ENCODE measurements at regions not wholly inside any gene's neighbourhood (a gene's known extent, or its start where the extent isn't known, plus 50 kb on each side); places are given as distances from the start of the nearest gene placed in this dataset.

DNA sequence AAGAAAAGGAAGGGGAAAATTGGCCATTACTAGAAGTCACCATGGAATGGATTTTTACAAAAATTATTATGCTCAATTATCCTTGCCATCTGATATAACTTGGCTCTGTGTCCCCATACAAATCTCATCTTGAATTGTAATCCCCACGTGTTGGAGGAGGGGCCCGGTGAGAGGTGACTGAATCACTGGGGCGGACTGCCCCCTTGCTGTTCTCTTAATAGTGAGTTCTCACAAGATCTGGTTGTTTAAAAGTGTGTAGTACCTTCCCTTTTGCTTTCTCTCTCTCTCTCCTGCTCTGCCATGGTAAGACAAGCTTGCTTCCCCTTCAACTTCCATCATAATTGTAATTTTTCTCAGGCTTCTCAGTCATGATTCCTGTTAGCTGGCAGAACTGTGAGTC is 1023.6 kb downstream of the XPNPEP1 start:
- DNase-seq (ENCODE audit: extremely low spot score): no peak
- CTCF ChIA-PET: no interaction called here
- POLR2A ChIA-PET: no interaction called here
- TF ChIP-seq ARNT (IDR thresholded peaks at IDR 0.05): no peak
- no peak for TF ChIP-seq SP1 (IDR thresholded peaks at IDR 0.05)
- no peak for TF ChIP-seq ZNF384 (IDR thresholded peaks at IDR 0.05)
- TF ChIP-seq ELF4 (IDR thresholded peaks at IDR 0.05): no peak
- TF ChIP-seq, protein P1, sequence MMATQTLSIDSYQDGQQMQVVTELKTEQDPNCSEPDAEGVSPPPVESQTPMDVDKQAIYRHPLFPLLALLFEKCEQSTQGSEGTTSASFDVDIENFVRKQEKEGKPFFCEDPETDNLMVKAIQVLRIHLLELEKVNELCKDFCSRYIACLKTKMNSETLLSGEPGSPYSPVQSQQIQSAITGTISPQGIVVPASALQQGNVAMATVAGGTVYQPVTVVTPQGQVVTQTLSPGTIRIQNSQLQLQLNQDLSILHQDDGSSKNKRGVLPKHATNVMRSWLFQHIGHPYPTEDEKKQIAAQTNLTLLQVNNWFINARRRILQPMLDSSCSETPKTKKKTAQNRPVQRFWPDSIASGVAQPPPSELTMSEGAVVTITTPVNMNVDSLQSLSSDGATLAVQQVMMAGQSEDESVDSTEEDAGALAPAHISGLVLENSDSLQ (IDR thresholded peaks at IDR 0.05): no peak
- TF ChIP-seq L3MBTL2 (conservative IDR thresholded peaks at IDR 0.05): no peak
- no peak for TF ChIP-seq SUZ12 (IDR thresholded peaks at IDR 0.05)
- TF ChIP-seq HDGF (IDR thresholded peaks at IDR 0.05; ENCODE audit: borderline replicate concordance): no peak
- TF ChIP-seq FOXK2 (IDR thresholded peaks at IDR 0.05): no peak
- TF ChIP-seq TARDBP (IDR thresholded peaks at IDR 0.05): no peak
- no peak for TF ChIP-seq FOXA1 (IDR thresholded peaks at IDR 0.05)
- no peak for TF ChIP-seq FOXM1 (IDR thresholded peaks at IDR 0.05; ENCODE audit: borderline replicate concordance)
- no peak for TF ChIP-seq CTBP1 (IDR thresholded peaks at IDR 0.05; ENCODE audit: borderline replicate concordance)
- no peak for TF ChIP-seq BHLHE40 (IDR thresholded peaks at IDR 0.05; ENCODE audit: borderline replicate concordance)
- no peak for TF ChIP-seq NFRKB (IDR thresholded peaks at IDR 0.05)
- TF ChIP-seq LEF1 (IDR thresholded peaks at IDR 0.05; ENCODE audit: borderline replicate concordance): no peak

DNA sequence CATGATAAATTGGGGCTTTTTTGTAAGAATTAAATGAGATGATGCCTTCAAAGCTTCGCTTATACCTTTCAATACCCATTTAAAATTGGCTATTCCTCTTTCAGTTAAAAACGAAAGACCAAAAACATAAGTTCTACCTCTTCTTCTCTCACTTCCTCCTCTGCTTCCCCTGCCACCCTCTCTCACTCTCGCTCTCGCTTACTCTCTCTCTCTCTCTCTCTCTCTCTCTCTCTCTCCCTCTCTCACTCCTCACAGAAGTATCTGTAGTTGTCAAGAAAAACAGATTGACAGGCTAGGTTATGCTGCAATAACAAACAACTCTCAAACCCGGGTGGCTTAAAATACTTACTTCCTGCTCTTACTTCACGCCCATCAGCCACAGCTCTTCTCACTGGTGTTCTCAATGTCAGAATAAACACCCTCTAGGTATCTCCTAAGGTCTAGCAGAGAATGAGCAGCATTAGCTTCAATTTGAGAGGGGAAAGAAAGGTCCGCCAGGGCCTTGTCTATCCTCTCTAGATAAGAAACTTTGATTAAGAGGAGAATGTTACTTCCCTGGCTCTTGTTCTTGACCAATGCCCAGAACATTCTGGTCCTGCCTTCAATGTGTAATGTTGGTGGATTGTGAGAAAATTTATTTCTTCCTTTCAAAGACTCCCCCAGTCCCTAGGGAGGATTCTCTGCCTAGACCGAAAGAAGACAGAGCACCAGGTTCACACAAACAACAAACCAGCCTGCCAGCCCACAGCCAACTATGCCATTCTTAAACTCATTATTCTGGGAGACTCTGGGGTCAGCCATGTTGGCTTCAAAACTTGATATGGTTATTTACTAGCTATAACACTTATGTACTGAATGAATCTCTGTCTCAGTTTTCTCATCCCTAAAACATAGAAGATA is 1028.7 kb downstream of the XPNPEP1 start:
- no peak for DNase-seq (ENCODE audit: extremely low spot score)
- no peak for TF ChIP-seq CTBP1 (IDR thresholded peaks at IDR 0.05; ENCODE audit: borderline replicate concordance)
- no peak for TF ChIP-seq HDGF (IDR thresholded peaks at IDR 0.05; ENCODE audit: borderline replicate concordance)
- TF ChIP-seq TARDBP (IDR thresholded peaks at IDR 0.05): no peak
- no peak for TF ChIP-seq SUZ12 (IDR thresholded peaks at IDR 0.05)
- no peak for TF ChIP-seq ARNT (IDR thresholded peaks at IDR 0.05)
- TF ChIP-seq LEF1 (IDR thresholded peaks at IDR 0.05; ENCODE audit: borderline replicate concordance): no peak
- TF ChIP-seq, protein P1 (IDR thresholded peaks at IDR 0.05): no peak
- no peak for TF ChIP-seq FOXK2 (IDR thresholded peaks at IDR 0.05)
- no peak for TF ChIP-seq ZNF384 (IDR thresholded peaks at IDR 0.05)
- no peak for TF ChIP-seq NFRKB (IDR thresholded peaks at IDR 0.05)
- no peak for TF ChIP-seq BHLHE40 (IDR thresholded peaks at IDR 0.05; ENCODE audit: borderline replicate concordance)
- TF ChIP-seq FOXA1 (IDR thresholded peaks at IDR 0.05): no peak
- ChIA-PET CTCF (interaction anchor here (0.7 kb wide), 1 partner anchor 14 kb away, joined by 5 read pairs; no protein-coding TSS in a partner anchor), POLR2A (no interaction called here)

DNA sequence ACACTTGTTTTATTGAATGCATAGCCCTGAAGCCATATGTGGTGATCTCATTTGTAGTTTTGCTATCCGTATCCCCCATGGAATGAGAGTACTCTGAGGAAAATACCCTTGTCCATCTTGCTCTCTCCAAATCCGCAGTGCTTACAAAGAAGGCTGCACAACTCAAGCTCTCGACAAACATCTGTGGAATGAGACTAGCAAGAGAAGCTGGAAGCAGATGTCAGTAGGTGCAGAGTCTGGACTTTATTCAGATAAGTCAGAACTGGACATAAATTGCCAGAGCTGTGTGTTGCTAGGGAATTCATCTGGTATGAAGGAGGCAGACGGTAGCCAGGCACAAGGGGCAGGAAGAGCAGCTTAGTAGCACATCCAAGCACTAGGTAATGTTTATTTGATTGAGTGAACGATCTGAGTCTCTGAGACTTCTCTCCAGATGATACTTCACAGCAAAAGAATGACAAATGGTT is 1046.2 kb downstream of the XPNPEP1 start:
- TF ChIP-seq FOXM1 (IDR thresholded peaks at IDR 0.05; ENCODE audit: borderline replicate concordance) (no peak), SUZ12 (IDR thresholded peaks at IDR 0.05) (no peak), FOXA1 (IDR thresholded peaks at IDR 0.05) (no peak)
- DNase-seq (ENCODE audit: extremely low spot score): no peak
- POLR2A ChIA-PET: no interaction called here
- CTCF ChIA-PET: no interaction called here

DNA sequence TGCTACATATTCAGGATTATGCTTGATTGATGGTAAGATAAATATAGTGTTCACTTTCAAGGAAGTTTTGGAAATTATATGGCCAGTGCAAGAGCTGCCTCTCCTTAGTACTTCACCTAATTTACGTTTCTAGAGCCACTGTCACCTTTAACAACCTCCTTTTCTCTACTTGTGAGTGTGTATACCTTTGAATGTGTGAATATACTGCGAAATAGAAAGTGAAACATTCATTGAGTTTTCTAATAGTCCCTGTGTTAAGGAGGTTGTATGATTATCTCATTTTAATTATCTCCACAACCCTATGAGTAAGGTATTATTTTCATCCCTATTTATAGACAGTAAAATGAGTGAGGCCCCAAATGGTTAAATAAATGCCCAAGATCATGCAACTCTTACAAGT is 1050.5 kb downstream of the XPNPEP1 start:
- no peak for DNase-seq (ENCODE audit: extremely low spot score)
- CTCF ChIA-PET: no interaction called here
- TF ChIP-seq L3MBTL2 (conservative IDR thresholded peaks at IDR 0.05) (no peak), FOXK2 (IDR thresholded peaks at IDR 0.05) (no peak), HDGF (IDR thresholded peaks at IDR 0.05; ENCODE audit: borderline replicate concordance) (no peak), NFRKB (IDR thresholded peaks at IDR 0.05) (no peak)
- TF ChIP-seq, protein P1 (IDR thresholded peaks at IDR 0.05): no peak
- POLR2A ChIA-PET: no interaction called here

DNA sequence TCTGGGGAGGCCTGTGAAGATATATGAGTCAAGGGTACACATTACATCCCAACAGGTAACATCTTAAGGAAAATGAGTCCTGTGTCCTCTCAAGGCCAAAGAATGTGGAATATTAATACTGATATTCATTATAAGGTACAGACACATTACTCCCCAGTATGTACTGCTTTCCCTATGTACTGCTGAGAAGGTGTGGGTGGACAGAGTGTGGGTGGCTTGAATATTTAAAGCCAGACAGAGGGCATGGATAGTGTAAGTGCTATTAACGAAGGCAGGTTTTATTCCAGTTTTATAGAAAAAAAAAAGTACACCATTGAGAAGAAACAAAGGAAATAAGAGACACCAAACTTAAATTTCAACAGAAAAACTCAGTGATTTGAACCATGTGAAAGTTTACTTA is 1054.4 kb downstream of the XPNPEP1 start:
- POLR2A ChIA-PET: no interaction called here

More for the DNA sequence above, 1054.4 kb downstream of the XPNPEP1 start:
- no peak for DNase-seq (ENCODE audit: extremely low spot score)
- TF ChIP-seq ARNT (IDR thresholded peaks at IDR 0.05): no peak
- TF ChIP-seq, protein P1 (IDR thresholded peaks at IDR 0.05): no peak
- no peak for TF ChIP-seq TARDBP (IDR thresholded peaks at IDR 0.05)
- no peak for TF ChIP-seq HDGF (IDR thresholded peaks at IDR 0.05; ENCODE audit: borderline replicate concordance)
- TF ChIP-seq ELF4 (IDR thresholded peaks at IDR 0.05): no peak
- no peak for TF ChIP-seq ZNF384 (IDR thresholded peaks at IDR 0.05)
- TF ChIP-seq FOXK2 (IDR thresholded peaks at IDR 0.05): no peak
- no peak for TF ChIP-seq BHLHE40 (IDR thresholded peaks at IDR 0.05; ENCODE audit: borderline replicate concordance)
- TF ChIP-seq FOXA1 (IDR thresholded peaks at IDR 0.05): no peak
- TF ChIP-seq LEF1 (IDR thresholded peaks at IDR 0.05; ENCODE audit: borderline replicate concordance): no peak
- TF ChIP-seq L3MBTL2 (conservative IDR thresholded peaks at IDR 0.05): no peak
- no peak for TF ChIP-seq NFRKB (IDR thresholded peaks at IDR 0.05)
- no peak for TF ChIP-seq CTBP1 (IDR thresholded peaks at IDR 0.05; ENCODE audit: borderline replicate concordance)
- no peak for TF ChIP-seq FOXM1 (IDR thresholded peaks at IDR 0.05; ENCODE audit: borderline replicate concordance)
- TF ChIP-seq SUZ12 (IDR thresholded peaks at IDR 0.05): no peak
- no peak for TF ChIP-seq SP1 (IDR thresholded peaks at IDR 0.05)
- CTCF ChIA-PET: no interaction called here

All from HEK293T (cell line).